ENCODE measurements at regions not wholly inside any gene's neighbourhood (a gene's known extent, or its start where the extent isn't known, plus 50 kb on each side); places are given as distances from the start of the nearest gene placed in this dataset.

DNA sequence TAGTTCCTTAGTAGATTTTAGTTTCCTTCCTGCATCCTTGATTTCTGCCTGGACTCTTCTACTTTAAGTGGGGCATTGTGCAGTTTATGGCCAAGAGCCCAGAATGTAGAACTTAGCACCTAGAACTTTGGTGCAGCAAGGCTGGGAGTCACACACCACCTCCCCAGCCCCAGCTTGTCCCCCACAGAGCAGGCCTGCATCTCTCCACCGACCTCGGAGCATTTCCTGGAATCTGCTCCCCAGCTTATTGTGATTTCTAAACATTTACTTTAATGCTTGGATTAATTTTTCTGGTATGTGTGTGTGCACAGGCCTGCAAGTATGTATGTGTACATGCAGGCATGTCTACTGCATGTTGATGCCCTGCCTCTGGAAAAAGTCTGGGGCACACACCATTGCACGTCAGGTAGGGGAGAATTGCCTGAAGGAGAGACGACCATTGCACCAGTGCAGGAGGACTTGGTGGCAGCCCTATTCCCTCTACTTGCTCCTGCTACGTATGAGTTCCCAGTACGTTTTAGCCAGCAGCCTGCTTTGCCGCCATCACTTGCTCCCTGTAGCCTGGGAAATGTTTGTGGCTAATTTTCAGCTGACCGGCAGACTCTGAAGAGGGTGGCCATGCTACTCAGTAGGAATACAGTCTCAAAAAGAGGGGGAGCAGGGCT is 419.9 kb upstream of the HS6ST1 start:
- TF ChIP-seq, protein P1, sequence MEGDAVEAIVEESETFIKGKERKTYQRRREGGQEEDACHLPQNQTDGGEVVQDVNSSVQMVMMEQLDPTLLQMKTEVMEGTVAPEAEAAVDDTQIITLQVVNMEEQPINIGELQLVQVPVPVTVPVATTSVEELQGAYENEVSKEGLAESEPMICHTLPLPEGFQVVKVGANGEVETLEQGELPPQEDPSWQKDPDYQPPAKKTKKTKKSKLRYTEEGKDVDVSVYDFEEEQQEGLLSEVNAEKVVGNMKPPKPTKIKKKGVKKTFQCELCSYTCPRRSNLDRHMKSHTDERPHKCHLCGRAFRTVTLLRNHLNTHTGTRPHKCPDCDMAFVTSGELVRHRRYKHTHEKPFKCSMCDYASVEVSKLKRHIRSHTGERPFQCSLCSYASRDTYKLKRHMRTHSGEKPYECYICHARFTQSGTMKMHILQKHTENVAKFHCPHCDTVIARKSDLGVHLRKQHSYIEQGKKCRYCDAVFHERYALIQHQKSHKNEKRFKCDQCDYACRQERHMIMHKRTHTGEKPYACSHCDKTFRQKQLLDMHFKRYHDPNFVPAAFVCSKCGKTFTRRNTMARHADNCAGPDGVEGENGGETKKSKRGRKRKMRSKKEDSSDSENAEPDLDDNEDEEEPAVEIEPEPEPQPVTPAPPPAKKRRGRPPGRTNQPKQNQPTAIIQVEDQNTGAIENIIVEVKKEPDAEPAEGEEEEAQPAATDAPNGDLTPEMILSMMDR (conservative IDR thresholded peaks at IDR 0.05; ENCODE audit: low read depth, low read length): no peak
- no peak for TF ChIP-seq EZH2 (IDR thresholded peaks at IDR 0.05; ENCODE audit: borderline replicate concordance, low read depth, low read length, poor library complexity, severe bottlenecking)

Measured in A673 (cell line).